Activated naive CD4-positive, alpha-beta T cell treated with anti-CD3 and anti-CD28 coated beads, Interleukin-2, amount 10 ng/mL, durations not matched to agents 7 days and 5 days (primary cell): ENCODE measurements at regions not wholly inside any gene's neighbourhood (a gene's known extent, or its start where the extent isn't known, plus 50 kb on each side); places are given as distances from the start of the nearest gene placed in this dataset.
"Not testable (repeated sequence)": the region's sequence is repeated elsewhere in the genome, so short reads cannot be mapped to it uniquely, and the experiment has no call there.

Experiments used
- CTCF ChIA-PET: fragments of 350-600 bp; sonication (Branson Sonifier 250); formaldehyde crosslinking; loops from one replicate; lab custom pipeline; 2021; ENCODE audit warnings: antibody characterized with exemption; lab: Charles Lee
- DNase-seq: peaks from one replicate; pipeline ENCODE4 v3.0.0-alpha.2; 2020
- H3K27ac Mint-ChIP-seq: one replicate; pipeline ENCODE4 v1.8.0; 2021; ENCODE audit warnings: mild to moderate bottlenecking, moderate library complexity, mixed read lengths
- H3K27me3 Mint-ChIP-seq: one replicate; pipeline ENCODE4 v1.8.0; 2021; ENCODE audit warnings: mild to moderate bottlenecking, mixed read lengths
- H3K36me3 Mint-ChIP-seq: one replicate; pipeline ENCODE4 v1.8.0; 2021; ENCODE audit warnings: mixed read lengths
- H3K4me1 Mint-ChIP-seq: one replicate; pipeline ENCODE4 v1.8.0; 2021; ENCODE audit warnings: mixed read lengths
- H3K4me3 Mint-ChIP-seq: one replicate; pipeline ENCODE4 v1.8.0; 2021; ENCODE audit warnings: mild to moderate bottlenecking, moderate library complexity, mixed read lengths
- H3K9me3 Mint-ChIP-seq: one replicate; pipeline ENCODE4 v1.8.0; 2021; ENCODE audit warnings: mixed read lengths

DNA sequence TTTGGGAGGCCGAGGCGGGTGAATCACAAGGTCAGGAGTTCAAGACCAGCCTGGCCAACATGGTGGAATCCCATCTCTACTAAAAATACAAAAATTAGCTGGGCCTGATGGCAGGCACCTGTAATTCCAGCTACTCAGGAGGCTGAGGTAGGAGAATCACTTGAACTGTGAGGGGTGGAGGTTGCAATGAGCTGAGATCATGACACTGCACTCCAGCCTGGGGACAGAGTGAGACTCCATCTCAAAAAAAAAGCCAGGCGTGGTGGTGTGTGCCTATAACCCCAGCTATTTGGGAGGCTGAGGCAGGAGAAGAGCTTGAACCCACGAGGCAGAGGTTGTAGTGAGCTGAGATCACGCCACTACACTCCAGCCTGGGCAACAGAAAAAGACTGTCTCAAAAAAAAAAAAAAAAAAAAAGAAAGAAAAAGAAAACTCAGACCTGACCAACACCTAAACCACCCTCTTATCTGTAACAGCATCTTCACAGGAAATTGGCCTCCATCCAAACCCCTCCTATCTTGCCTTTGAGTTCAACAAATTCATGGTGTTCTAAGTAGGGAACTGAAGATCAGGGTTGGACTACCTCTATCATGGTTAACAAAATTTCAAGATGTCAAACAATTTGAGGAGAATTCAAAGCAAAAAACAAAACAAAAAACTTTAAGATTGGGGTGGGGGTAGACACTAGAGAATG is 357.2 kb upstream of the C11orf87 start:
- not testable (repeated sequence) for H3K9me3 Mint-ChIP-seq
- CTCF ChIA-PET = interaction anchor here (0.7 kb wide), 1 partner anchor 26 kb away, joined by 3 read pairs; no protein-coding TSS in a partner anchor

DNA sequence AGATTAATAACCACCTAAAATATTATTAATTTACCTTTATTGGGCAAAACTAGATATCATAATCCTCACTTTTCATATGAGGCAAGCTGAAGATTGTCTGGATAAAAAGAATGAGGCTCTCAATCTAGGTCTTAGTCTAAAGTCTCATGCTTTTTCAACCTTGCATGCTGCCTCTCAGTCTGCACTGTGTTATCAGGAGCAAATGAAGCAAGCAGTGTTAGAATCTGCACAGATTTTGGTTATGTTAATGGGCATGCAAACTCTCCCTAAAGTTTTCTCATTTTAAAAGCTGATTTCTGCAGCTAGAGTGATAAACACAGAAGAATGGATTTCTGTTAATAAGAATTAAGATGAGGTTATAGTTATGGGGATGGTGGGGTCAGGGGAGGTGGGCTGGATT is 350.7 kb upstream of the C11orf87 start:
- CTCF ChIA-PET = no interaction called here
- DNase-seq = no peak
- H3K4me1 Mint-ChIP-seq = no peaks in the 10 kb centered on the region
- H3K9me3 Mint-ChIP-seq = no peaks in the 10 kb centered on the region
- H3K4me3 Mint-ChIP-seq = no peak overlapping the region
- H3K27ac Mint-ChIP-seq = no peak overlapping the region
- H3K27me3 Mint-ChIP-seq = peaks cover 1% of the 10 kb centered on the region
- no peaks in the 10 kb centered on the region for H3K36me3 Mint-ChIP-seq

More for the DNA sequence above, 357.2 kb upstream of the C11orf87 start:
- not testable (repeated sequence) for DNase-seq, H3K27ac Mint-ChIP-seq, H3K4me1 Mint-ChIP-seq, H3K27me3 Mint-ChIP-seq, H3K36me3 Mint-ChIP-seq, H3K4me3 Mint-ChIP-seq

DNA sequence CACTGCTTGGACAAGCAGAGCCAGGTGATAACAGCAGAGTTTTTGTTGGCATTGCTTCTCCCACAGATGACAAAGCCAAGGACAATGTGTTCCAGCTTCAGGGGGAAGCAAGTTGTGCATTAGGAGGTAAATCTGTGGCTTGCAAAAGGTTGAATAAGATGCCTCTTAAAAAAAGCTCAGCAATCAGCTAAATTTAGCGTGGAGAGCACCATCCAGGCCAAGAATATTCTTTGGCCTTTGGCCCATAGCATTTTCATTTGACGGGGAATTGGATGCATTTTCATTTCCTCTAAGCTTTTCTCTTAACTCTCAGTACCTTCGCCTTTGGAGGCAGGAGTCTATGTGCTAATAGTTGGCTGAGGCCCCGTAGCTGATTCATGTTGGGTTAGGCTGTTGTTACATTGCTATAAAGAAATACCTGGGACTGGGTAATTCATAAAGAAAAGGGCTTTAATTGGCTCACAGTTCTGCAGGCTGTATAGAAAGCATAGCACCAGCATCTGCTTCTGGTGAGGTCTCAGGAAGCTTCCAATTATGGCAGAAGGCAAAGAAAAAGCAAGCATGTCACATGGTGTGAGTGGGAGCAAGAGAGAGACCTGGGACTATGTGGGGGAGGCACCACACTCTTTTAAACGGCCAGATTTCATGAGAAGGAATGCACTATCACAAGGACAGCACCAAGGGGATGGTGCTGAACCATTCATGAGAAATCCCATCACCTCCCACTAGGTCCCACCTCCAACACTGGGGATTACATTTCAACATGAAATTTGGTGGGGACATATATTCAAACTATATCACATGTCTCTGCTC is 350.1 kb upstream of the C11orf87 start:
- no peak overlapping the region for H3K4me3 Mint-ChIP-seq
- no peak for DNase-seq
- H3K9me3 Mint-ChIP-seq = no peaks in the 10 kb centered on the region
- no peak overlapping the region for H3K27ac Mint-ChIP-seq
- no peaks in the 10 kb centered on the region for H3K27me3 Mint-ChIP-seq
- CTCF ChIA-PET = no interaction called here
- H3K4me1 Mint-ChIP-seq = no peaks in the 10 kb centered on the region
- no peaks in the 10 kb centered on the region for H3K36me3 Mint-ChIP-seq

DNA sequence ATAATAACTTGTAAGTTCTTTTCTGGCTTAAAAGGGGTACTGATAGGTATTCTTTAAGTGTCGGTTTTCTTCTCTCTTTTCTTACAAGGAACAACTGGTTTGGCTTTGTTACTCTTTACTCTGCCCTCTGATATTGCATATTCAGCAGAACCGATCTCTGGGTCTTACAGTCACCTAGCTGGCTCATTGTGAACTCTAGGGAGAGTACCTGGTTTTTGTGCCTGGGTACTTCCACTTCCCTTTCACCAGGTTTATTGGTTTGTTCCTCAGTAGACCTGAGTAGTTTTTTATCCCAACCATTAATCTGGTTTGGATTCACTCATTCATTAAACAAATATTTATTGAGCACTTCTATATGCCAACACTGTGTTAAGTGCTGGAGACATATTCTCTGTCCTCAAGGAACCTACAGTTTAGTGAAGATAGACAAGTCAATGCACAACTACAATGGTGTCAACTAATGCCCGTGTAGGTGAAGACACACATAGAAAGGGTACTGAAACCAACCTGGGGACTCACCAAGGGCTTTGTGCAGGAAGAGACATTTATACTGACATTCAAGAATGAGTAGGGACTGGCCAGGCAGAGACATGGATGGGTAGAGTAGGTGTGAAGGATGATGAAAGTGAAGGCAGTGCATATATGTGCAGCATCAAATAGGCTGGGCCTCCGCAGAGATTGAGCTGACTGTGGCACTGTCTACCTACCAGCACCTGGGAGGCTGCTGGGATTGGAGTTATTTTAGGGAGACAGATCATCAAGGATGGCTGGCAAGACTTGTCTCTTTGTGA is 348.8 kb upstream of the C11orf87 start:
- Mint-ChIP-seq H3K36me3 (no peaks in the 10 kb centered on the region), H3K9me3 (peaks cover 2% of the 10 kb centered on the region), H3K27me3 (no peaks in the 10 kb centered on the region), H3K4me1 (no peaks in the 10 kb centered on the region), H3K27ac (no peak overlapping the region), H3K4me3 (no peak overlapping the region)
- CTCF ChIA-PET = no interaction called here
- DNase-seq = no peak

DNA sequence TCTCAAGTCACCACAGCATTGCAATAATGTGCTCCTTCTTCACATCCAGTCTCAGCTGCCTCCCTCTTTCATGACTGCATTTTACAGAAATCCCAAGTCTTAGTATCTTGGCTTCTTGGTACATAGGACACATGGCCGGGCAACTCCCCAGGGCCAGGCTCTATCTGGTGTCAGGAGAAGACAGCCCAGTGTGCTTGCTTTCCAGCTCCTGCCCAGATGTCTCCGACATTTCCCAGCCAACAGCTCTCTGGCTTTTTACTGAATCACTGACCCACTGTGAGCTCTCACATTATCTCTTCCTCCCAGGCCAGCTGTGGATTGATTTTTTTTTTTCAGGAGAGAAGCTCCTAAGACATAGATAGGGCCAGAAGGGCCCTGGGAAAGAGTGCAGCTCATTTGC is 346.0 kb upstream of the C11orf87 start:
- no peak for DNase-seq
- H3K36me3 Mint-ChIP-seq = no peaks in the 10 kb centered on the region
- H3K9me3 Mint-ChIP-seq = peaks cover 2% of the 10 kb centered on the region
- CTCF ChIA-PET = no interaction called here
- no peak overlapping the region for H3K27ac Mint-ChIP-seq
- no peaks in the 10 kb centered on the region for H3K27me3 Mint-ChIP-seq
- no peaks in the 10 kb centered on the region for H3K4me1 Mint-ChIP-seq
- H3K4me3 Mint-ChIP-seq = no peak overlapping the region

DNA sequence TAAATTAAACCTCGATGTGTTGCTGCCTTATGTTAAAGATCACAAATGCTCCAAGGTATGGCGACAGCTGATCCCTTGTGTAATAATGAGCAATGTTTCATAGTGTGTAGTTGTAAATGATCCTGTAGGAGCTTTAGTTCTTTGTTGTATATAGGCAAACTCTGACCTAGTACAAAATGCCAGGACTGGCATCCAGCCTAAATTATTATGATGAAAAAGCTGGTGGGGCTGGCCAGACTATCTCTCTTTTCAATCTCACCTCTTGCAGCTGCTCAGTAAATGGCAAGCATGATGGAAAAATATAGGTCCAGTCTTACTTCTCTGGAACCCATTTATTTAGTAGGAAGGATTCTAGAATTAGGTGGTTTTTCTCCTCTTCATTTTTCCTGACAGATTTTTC is 345.1 kb upstream of the C11orf87 start:
- peaks cover 2% of the 10 kb centered on the region for H3K9me3 Mint-ChIP-seq
- no peak overlapping the region for H3K4me3 Mint-ChIP-seq
- H3K36me3 Mint-ChIP-seq = no peaks in the 10 kb centered on the region
- CTCF ChIA-PET = no interaction called here
- no peak for DNase-seq
- H3K4me1 Mint-ChIP-seq = no peaks in the 10 kb centered on the region
- no peak overlapping the region for H3K27ac Mint-ChIP-seq
- no peaks in the 10 kb centered on the region for H3K27me3 Mint-ChIP-seq

DNA sequence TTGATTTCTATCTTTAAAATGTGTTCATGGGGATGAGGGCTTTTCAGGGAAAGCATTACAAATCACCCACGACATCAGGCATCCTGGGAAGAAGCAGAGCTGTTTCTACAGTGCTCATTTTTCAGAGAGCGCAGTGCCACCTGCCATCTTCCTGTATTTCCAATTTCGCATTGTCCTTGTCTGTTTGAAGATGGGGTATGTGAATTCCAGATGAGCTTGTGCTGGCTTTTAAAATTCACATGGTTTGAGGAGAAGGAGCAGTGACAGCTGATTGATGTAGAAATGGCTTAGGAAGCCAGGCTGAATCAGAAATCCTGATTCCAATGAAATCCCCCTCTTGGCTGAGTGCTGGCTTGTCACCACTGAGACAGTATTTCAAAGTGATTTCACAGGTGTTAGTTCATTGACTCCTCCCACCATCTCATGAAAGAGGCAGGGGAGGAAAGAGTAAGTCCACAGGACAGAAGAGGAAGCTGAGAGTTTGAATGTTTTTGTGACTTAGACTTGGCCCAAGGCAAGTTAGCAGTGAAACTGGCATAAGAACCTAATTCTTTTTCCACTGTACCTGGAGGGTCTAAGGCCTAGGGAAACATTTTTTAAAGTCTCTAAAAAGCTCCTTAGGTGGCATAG is 344.6 kb upstream of the C11orf87 start:
- no peak for DNase-seq
- CTCF ChIA-PET = no interaction called here
- Mint-ChIP-seq H3K4me3 (no peak overlapping the region), H3K27ac (no peak overlapping the region), H3K9me3 (peaks cover 2% of the 10 kb centered on the region), H3K36me3 (no peaks in the 10 kb centered on the region), H3K27me3 (no peaks in the 10 kb centered on the region), H3K4me1 (no peaks in the 10 kb centered on the region)

DNA sequence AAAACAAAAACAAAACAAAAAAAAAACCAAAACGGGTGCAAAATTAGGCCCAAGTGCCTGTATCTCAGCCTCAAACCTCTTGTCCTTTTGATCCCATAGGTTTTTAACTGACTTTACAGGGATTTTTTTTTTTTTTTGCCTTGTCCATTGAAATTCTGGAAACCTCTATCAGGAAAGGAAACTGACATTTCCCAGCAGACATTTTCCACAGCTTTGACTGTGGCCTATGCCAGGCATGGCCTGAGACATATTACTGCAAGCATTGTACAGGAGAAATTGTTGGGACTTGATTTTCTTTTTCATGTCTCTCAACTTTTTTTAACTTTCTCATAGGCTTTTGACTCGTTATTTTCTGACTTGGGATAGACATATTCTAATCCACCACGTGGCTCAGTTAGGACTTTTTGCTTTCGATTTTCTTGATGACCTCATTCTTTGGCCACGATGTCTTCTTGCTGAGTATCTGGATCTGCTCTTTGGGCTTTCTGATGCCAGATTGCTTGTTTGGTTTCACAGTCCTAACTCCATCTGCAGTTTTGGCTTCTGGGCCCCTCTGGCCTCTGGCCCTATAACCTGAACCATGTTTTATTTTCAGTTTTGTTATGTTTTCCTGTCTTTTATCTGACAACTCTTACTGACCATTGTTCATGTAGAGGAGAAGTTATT is 336.1 kb upstream of the C11orf87 start:
- H3K27ac Mint-ChIP-seq = no peak overlapping the region
- H3K4me3 Mint-ChIP-seq = no peak overlapping the region
- peaks cover 3% of the 10 kb centered on the region for H3K9me3 Mint-ChIP-seq
- DNase-seq = no peak
- no peaks in the 10 kb centered on the region for H3K4me1 Mint-ChIP-seq
- CTCF ChIA-PET = interaction anchor here (0.6 kb wide), 1 partner anchor 33 kb away, joined by 3 read pairs; no protein-coding TSS in a partner anchor
- H3K27me3 Mint-ChIP-seq = no peaks in the 10 kb centered on the region
- H3K36me3 Mint-ChIP-seq = no peaks in the 10 kb centered on the region

DNA sequence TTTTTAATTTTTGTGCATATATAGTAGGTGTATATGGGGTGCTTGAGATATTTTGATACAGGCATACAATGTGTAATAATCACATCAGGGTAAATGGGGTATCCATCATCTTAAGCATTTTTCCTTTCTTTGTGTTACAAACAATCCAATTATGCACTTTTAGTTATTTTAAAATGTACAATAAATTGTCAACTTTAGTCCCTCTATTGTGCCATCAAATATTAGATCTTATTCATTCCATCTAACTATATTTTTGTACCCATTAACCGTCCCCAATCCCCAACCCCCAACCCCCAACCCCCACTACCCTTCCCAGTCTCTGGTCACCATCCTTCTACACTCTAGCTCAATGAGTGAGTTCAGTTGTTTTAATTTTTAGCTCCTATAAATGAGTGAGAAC is 335.1 kb upstream of the C11orf87 start:
- no peak for DNase-seq
- Mint-ChIP-seq H3K4me3 (no peak overlapping the region), H3K36me3 (no peaks in the 10 kb centered on the region), H3K9me3 (peaks cover 3% of the 10 kb centered on the region), H3K27me3 (no peaks in the 10 kb centered on the region), H3K4me1 (no peaks in the 10 kb centered on the region), H3K27ac (no peak overlapping the region)
- CTCF ChIA-PET = no interaction called here

DNA sequence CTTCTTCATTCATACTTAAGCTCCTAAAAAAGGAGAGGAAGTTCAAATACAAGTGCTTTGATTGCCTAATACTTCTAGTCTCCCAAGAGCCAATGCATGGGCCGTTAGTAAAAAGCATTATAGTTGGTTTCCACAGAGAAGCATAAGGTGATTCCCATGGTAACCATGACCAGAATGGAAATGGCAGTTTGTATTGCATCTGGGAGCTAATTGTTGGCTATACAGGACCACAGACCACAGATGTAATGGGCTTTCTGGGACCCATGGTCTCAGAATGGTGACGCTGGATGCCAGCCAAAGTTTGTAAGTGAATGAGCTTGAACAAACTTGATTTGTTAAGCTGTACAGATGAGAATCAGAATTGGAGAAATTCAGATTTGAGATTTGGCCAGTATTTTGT is 333.9 kb upstream of the C11orf87 start:
- H3K36me3 Mint-ChIP-seq = no peaks in the 10 kb centered on the region

DNA sequence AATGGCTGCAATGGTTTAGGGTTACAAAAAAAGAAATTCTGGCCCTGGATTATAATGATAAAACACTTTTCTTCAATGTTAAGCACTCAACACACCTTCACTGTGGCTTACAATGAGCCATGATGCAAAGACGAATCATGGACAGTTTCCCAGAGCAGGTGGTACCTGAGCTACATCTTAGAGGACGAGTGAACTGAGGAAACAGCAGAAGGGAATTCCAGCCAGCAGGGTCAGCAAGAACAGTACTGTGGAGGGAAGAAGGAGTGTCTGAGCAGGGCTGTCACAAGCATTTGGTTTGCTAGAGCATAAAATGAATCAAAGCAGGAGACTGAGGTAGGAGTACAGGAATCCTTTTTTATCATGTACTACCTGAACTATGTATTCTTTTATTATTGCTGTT is 332.8 kb upstream of the C11orf87 start:
- H3K36me3 Mint-ChIP-seq = no peaks in the 10 kb centered on the region
- no peak overlapping the region for H3K4me3 Mint-ChIP-seq
- H3K27me3 Mint-ChIP-seq = no peaks in the 10 kb centered on the region
- no peaks in the 10 kb centered on the region for H3K4me1 Mint-ChIP-seq
- H3K27ac Mint-ChIP-seq = no peak overlapping the region
- DNase-seq = no peak
- H3K9me3 Mint-ChIP-seq = peaks cover 3% of the 10 kb centered on the region
- CTCF ChIA-PET = no interaction called here

More for the DNA sequence above, 333.9 kb upstream of the C11orf87 start:
- H3K27me3 Mint-ChIP-seq = no peaks in the 10 kb centered on the region
- DNase-seq = no peak
- no peaks in the 10 kb centered on the region for H3K4me1 Mint-ChIP-seq
- no peak overlapping the region for H3K4me3 Mint-ChIP-seq
- CTCF ChIA-PET = no interaction called here
- peaks cover 3% of the 10 kb centered on the region for H3K9me3 Mint-ChIP-seq
- H3K27ac Mint-ChIP-seq = no peak overlapping the region

DNA sequence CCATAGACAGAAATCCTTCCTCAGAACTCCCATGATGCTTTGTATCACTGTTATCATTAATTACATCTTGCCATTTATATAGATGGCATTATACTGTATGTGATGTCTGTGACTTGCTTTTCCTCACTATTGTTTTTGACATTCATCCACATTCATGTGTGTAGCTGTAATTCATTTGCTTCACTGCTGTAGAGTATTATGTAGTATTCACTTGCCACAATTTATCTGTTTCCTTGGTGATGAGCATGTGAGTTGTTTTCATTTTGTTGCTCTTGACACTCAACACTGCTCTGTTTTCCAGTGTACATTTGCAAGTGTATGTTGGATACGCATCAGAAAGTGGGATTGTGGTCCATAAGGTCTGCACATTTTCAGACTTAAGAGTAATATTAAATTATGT is 328.6 kb upstream of the C11orf87 start:
- H3K36me3 Mint-ChIP-seq = no peaks in the 10 kb centered on the region
- no peaks in the 10 kb centered on the region for H3K9me3 Mint-ChIP-seq
- CTCF ChIA-PET = no interaction called here

DNA sequence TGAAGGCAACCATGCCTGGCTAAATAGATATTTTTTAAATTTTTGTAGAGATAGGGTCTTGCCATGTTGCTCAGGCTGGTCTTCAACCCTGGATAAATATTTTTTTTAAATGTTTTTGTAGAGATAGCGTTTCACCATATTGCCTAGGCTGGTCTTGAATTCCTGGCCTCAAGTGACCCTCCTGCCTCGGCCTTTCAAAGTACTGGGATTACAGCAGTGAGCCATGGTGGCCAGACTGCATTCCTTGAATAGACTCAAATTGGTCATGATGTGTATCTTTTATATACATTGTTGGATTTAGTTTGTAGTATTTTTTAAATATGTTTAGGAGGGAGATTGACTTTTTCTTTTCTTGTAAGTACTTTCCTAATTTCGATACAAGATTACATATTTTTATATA is 325.7 kb upstream of the C11orf87 start:
- Mint-ChIP-seq H3K9me3 (no peaks in the 10 kb centered on the region), H3K36me3 (no peaks in the 10 kb centered on the region), H3K27ac (no peak overlapping the region), H3K4me3 (no peak overlapping the region), H3K4me1 (no peaks in the 10 kb centered on the region), H3K27me3 (no peaks in the 10 kb centered on the region)
- DNase-seq = no peak
- CTCF ChIA-PET = no interaction called here

More for the DNA sequence above, 328.6 kb upstream of the C11orf87 start:
- H3K4me3 Mint-ChIP-seq = no peak overlapping the region
- no peak for DNase-seq
- no peak overlapping the region for H3K27ac Mint-ChIP-seq
- H3K4me1 Mint-ChIP-seq = no peaks in the 10 kb centered on the region
- no peaks in the 10 kb centered on the region for H3K27me3 Mint-ChIP-seq
